B cell (primary cell): ENCODE measurements at regions not wholly inside any gene's neighbourhood (a gene's known extent, or its start where the extent isn't known, plus 50 kb on each side); places are given as distances from the start of the nearest gene placed in this dataset.

ENCODE experiments used
- ATAC-seq: fragments of 200-7000 bp; cut with Tn5 transposase; one replicate; pipeline ENCODE4 v1.10.0; 2021; ENCODE audit warnings: low read depth, mild to moderate bottlenecking, moderate number of reproducible peaks, moderate library complexity
- CTCF ChIA-PET: fragments of 350-600 bp; sonication (Branson Sonifier 250); formaldehyde crosslinking; loops from one replicate; lab custom pipeline; 2021; ENCODE audit warnings: antibody characterized with exemption, inconsistent platforms; lab: Charles Lee
- POLR2A ChIA-PET: fragments of 350-600 bp; sonication (Branson Sonifier 250); formaldehyde crosslinking; loops from one replicate; lab custom pipeline; 2021; ENCODE audit warnings: antibody characterized with exemption; lab: Charles Lee
- DNase-seq: peaks from one replicate; pipeline ENCODE4 v3.0.0; 2013
- H2AFZ ChIP-seq: 2 replicates; pipeline ENCODE4 v1.6.1; 2012; ENCODE audit warnings: mild to moderate bottlenecking, low read depth, low read length; ENCODE audit not compliant: insufficient read depth, poor library complexity, severe bottlenecking
- H3K27ac ChIP-seq, 2 donors: 1 replicate in 1 of 2; 2 replicates in 1 of 2; pipeline ENCODE4 v1.5.1; 2012 to 2013; ENCODE audit warnings: low read length in 2 of 2, mild to moderate bottlenecking in 2 of 2, moderate library complexity in 1 of 2
- H3K27me3 ChIP-seq, 4 experiments: fragments of 200-600 bp in 1 of 4; sonication (generic) in 1 of 4; replicated peaks in 1 of 4; 1 replicate in 2 of 4; 2 replicates in 2 of 4; pipeline versions ENCODE4 v1.6.1 to v1.7.0; 2013 to 2016; ENCODE audit warnings: low read length in 3 of 4, mild to moderate bottlenecking in 2 of 4, mixed read lengths in 1 of 4, moderate library complexity in 1 of 4; ENCODE audit not compliant: insufficient read depth in 4 of 4, control insufficient read depth in 3 of 4; ENCODE audit errors: control extremely low read depth in 1 of 4
- H3K36me3 ChIP-seq, 2 experiments: replicated peaks in 1 of 2; 1 replicate in 1 of 2; 2 replicates in 1 of 2; pipeline versions ENCODE4 v1.6.1 to v1.7.1; 2013; ENCODE audit warnings: low read length in 1 of 2; ENCODE audit not compliant: insufficient read depth in 2 of 2, control insufficient read depth in 1 of 2; ENCODE audit errors: control extremely low read depth in 1 of 2, extremely low read depth in 1 of 2
- H3K4me1 ChIP-seq, 2 donors: fragments of 200-600 bp in 1 of 2; sonication (generic) in 1 of 2; 1 replicate in 1 of 2; 2 replicates in 1 of 2; pipeline versions ENCODE4 v1.5.1 to v1.6.1; 2013 to 2017; ENCODE audit warnings: low read length in 2 of 2; ENCODE audit not compliant: control insufficient read depth in 2 of 2, insufficient read depth in 2 of 2
- H3K4me2 ChIP-seq: replicated peaks from 2 replicates; pipeline ENCODE3; 2012; ENCODE audit warnings: mild to moderate bottlenecking, low read depth, low read length; ENCODE audit not compliant: poor library complexity, severe bottlenecking
- H3K4me3 ChIP-seq, 5 experiments: fragments of 200-600 bp in 1 of 5; sonication (generic) in 1 of 5; 1 replicate in 3 of 5; 2 replicates in 2 of 5; pipeline versions ENCODE4 v1.5.1 to v1.7.0; 2011 to 2016; ENCODE audit warnings: low read length in 4 of 5, mild to moderate bottlenecking in 4 of 5, low read depth in 2 of 5, control low read depth in 1 of 5, moderate library complexity in 1 of 5; ENCODE audit not compliant: insufficient read depth in 1 of 5; ENCODE audit errors: control extremely low read depth in 1 of 5, extremely low read depth in 1 of 5
- H3K79me2 ChIP-seq: fragments of 200-600 bp; sonication (generic); one replicate; pipeline ENCODE4 v1.6.0; 2016; ENCODE audit warnings: low read length; ENCODE audit not compliant: control insufficient read depth, insufficient read depth
- H3K9ac ChIP-seq: fragments of 200-600 bp; sonication (generic); 2 replicates; pipeline ENCODE4 v1.6.1; 2017; ENCODE audit warnings: mild to moderate bottlenecking, low read length, moderate library complexity
- H3K9me3 ChIP-seq, 3 donors: one replicate each; pipeline versions ENCODE4 v1.6.1 to v1.7.1; 2013; ENCODE audit warnings: low read length in 2 of 3; ENCODE audit not compliant: control insufficient read depth in 2 of 3, insufficient read depth in 1 of 3; ENCODE audit errors: control extremely low read depth in 1 of 3
- H4K20me1 ChIP-seq: 2 replicates; pipeline ENCODE4 v1.6.0; 2012; ENCODE audit warnings: mild to moderate bottlenecking, low read length; ENCODE audit not compliant: insufficient read depth, control insufficient read depth, poor library complexity, severe bottlenecking
- H3K27ac Mint-ChIP-seq: one replicate; pipeline ENCODE4 v1.8.0; 2021; ENCODE audit warnings: mixed read lengths
- H3K27me3 Mint-ChIP-seq: one replicate; pipeline ENCODE4 v1.8.0; 2021; ENCODE audit warnings: mixed read lengths
- H3K4me1 Mint-ChIP-seq: one replicate; pipeline ENCODE4 v1.8.0; 2021; ENCODE audit warnings: mixed read lengths
- H3K4me3 Mint-ChIP-seq: one replicate; pipeline ENCODE4 v1.8.0; 2021; ENCODE audit warnings: mixed read lengths
- H3K9me3 Mint-ChIP-seq: one replicate; pipeline ENCODE4 v1.8.0; 2022; ENCODE audit warnings: mixed read lengths; ENCODE audit not compliant: insufficient read depth
- EZH2 ChIP-seq: IDR thresholded peaks from 2 replicates; pipeline ENCODE4 v1.6.1; 2012; ENCODE audit warnings: borderline replicate concordance, low read depth, mild to moderate bottlenecking, moderate library complexity, low read length; ENCODE audit not compliant: insufficient read depth, poor library complexity, severe bottlenecking
- WGBS: methylation state at CpG from one replicate; pipeline ENCODE4 v1.1.5; 2013; ENCODE audit warnings: missing lambda C conversion rate; ENCODE audit not compliant: insufficient coverage; 5-methylcytosine and 5-hydroxymethylcytosine counted together
- intact Hi-C: fragments of 100-400 bp; cut with micrococcal nuclease; formaldehyde crosslinking; loops from one replicate; pipeline ENCODE4 v1.10.0; 2022
- TF ChIP-seq, protein P1 (sequence below): fragments of 200-600 bp; IDR thresholded peaks from one replicate; pipeline ENCODE4 v1.8.0; 2022; ENCODE audit warnings: antibody characterized with exemption, mild to moderate bottlenecking

DNA sequence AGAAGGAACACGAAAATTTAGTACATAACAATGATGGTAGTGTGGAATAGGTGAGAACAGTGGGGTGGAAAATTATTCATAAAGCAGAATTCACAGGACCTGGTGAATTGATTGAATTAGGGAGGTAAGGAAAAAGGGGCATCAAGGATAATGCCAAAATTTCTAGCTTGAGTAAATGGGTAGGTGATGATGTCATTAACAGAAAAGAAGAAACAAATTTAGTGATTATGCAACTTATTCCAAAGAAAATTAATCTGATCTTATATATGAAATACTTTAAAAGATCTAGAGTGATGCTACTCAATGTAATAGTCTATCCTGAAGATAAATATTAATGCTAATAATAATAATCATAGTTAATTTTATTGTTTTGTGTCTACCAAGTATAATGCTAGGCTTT lies 544.6 kb upstream of the LMCD1 start:
- no peak overlapping the region for H3K4me3 Mint-ChIP-seq

DNA sequence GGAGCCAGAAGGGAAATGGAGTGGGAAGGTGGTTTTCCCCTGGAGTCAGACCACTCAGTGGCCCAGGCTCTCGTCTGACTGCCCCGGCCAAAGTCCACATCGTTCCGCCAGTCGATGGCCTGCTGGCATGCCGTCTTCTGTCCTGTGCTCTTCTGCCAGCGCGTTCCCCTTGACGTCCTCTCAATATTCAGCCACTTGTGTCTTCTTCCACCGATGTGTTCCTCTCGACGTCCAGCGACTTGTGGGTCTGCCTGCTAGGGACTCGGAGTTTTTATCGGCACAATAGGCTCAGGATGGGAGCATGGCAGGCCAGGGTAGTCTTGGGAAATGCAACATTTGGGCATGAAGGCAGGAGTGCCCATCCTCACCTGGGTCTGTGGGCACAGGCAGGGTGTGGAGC lies 542.5 kb upstream of the LMCD1 start:
- DNase-seq, result no peak
- ChIA-PET CTCF (no interaction called here), POLR2A (no interaction called here)
- Mint-ChIP-seq H3K9me3 (peaks cover 10% of the 10 kb centered on the region), H3K27ac (no peak overlapping the region), H3K4me1 (no peaks in the 10 kb centered on the region), H3K4me3 (no peak overlapping the region), H3K27me3 (no peaks in the 10 kb centered on the region)
- no peaks in the 10 kb centered on the region for H3K79me2 ChIP-seq
- H3K9ac ChIP-seq, result no peak overlapping the region
- no peak overlapping the region for H2AFZ ChIP-seq
- no peak for ATAC-seq
- H3K4me2 ChIP-seq, result no peak overlapping the region
- H3K27me3 ChIP-seq, result no peaks in the 10 kb centered on the region
- TF ChIP-seq, protein P1, sequence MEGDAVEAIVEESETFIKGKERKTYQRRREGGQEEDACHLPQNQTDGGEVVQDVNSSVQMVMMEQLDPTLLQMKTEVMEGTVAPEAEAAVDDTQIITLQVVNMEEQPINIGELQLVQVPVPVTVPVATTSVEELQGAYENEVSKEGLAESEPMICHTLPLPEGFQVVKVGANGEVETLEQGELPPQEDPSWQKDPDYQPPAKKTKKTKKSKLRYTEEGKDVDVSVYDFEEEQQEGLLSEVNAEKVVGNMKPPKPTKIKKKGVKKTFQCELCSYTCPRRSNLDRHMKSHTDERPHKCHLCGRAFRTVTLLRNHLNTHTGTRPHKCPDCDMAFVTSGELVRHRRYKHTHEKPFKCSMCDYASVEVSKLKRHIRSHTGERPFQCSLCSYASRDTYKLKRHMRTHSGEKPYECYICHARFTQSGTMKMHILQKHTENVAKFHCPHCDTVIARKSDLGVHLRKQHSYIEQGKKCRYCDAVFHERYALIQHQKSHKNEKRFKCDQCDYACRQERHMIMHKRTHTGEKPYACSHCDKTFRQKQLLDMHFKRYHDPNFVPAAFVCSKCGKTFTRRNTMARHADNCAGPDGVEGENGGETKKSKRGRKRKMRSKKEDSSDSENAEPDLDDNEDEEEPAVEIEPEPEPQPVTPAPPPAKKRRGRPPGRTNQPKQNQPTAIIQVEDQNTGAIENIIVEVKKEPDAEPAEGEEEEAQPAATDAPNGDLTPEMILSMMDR, result no peak
- no peak for TF ChIP-seq EZH2
- H3K4me3 ChIP-seq, result no peak overlapping the region
- H3K27ac ChIP-seq, result no peak overlapping the region
- H3K4me1 ChIP-seq, result no peaks in the 10 kb centered on the region
- no peaks in the 10 kb centered on the region for H3K9me3 ChIP-seq
- intact Hi-C loops, result no loop called here
- H4K20me1 ChIP-seq, result no peaks in the 10 kb centered on the region
- WGBS, result 97% methylated on average over 15 of the region's 15 CpGs
- no peaks in the 10 kb centered on the region for H3K36me3 ChIP-seq

More for the DNA sequence above, 544.6 kb upstream of the LMCD1 start:
- no peaks in the 10 kb centered on the region for H3K4me1 Mint-ChIP-seq
- POLR2A ChIA-PET, result no interaction called here
- CTCF ChIA-PET, result no interaction called here
- no peak for DNase-seq
- Histone ChIP-seq H3K36me3 (no peaks in the 10 kb centered on the region), H3K9ac (no peak overlapping the region), H2AFZ (no peak overlapping the region), H3K79me2 (no peaks in the 10 kb centered on the region), H3K4me2 (no peak overlapping the region), H4K20me1 (no peaks in the 10 kb centered on the region), H3K27me3 (no peaks in the 10 kb centered on the region), H3K4me1 (no peaks in the 10 kb centered on the region), H3K9me3 (peaks cover 0 to 3% (median 0%) of the 10 kb centered on the region in 3 donors), H3K4me3 (no peak overlapping the region), H3K27ac (no peak overlapping the region)
- no peak overlapping the region for H3K27ac Mint-ChIP-seq
- H3K9me3 Mint-ChIP-seq, result peaks cover 12% of the 10 kb centered on the region
- intact Hi-C loops, result no loop called here
- ATAC-seq, result no peak
- TF ChIP-seq, protein P1, result no peak
- no peak for TF ChIP-seq EZH2
- WGBS, result no CpG with 5 or more reads among the region's 1 CpG
- H3K27me3 Mint-ChIP-seq, result no peaks in the 10 kb centered on the region
